Uterus (tissue), 2 donors: ENCODE measurements at regions not wholly inside any gene's neighbourhood (a gene's known extent, or its start where the extent isn't known, plus 50 kb on each side); places are given as distances from the start of the nearest gene placed in this dataset.

Experiments
- CTCF ChIP-seq, 4 experiments: fragments of 200-600 bp in 2 of 4; fragments of 450-650 bp in 2 of 4; sonication (generic) in 2 of 4; IDR thresholded peaks; one replicate each; pipeline ENCODE4 v1.5.1; 2016 to 2019; ENCODE audit warnings: antibody characterized with exemption in 4 of 4, mild to moderate bottlenecking in 2 of 4, moderate library complexity in 1 of 4
- POLR2A ChIP-seq, 2 donors: fragments of 450-650 bp; IDR thresholded peaks; one replicate each; pipeline ENCODE4 v1.6.1; 2016; ENCODE audit warnings: antibody characterized with exemption in 2 of 2, mild to moderate bottlenecking in 1 of 2, moderate library complexity in 1 of 2

- no peak for TF ChIP-seq CTCF (IDR thresholded peaks at IDR 0.05)
- TF ChIP-seq POLR2A (IDR thresholded peaks at IDR 0.05) = no peak
These were observed 326.7 kb downstream of the BRD1 start for GRCh38 chr22:49500942-49501395.
